Smooth muscle cell (in vitro differentiated cells): ENCODE measurements at regions not wholly inside any gene's neighbourhood (a gene's known extent, or its start where the extent isn't known, plus 50 kb on each side); places are given as distances from the start of the nearest gene placed in this dataset.

Source experiments
- DNase-seq: peaks from one replicate; lab custom pipeline; 2025; ENCODE audit not compliant: unreplicated experiment; lab: John Stamatoyannopoulos, UW
- H2AFZ ChIP-seq: fragments of 200-600 bp; sonication (generic); 2 replicates; pipeline ENCODE4 v1.6.0; 2016; ENCODE audit warnings: antibody characterized with exemption, low read depth, mild to moderate bottlenecking
- H3F3A ChIP-seq: fragments of 200-600 bp; sonication (generic); 2 replicates; pipeline ENCODE4 v1.6.0; 2017; ENCODE audit warnings: antibody characterized with exemption, low read depth
- H3K27ac ChIP-seq: fragments of 200-600 bp; sonication (generic); 2 replicates; pipeline ENCODE4 v1.5.1; 2016; ENCODE audit warnings: low read depth, mild to moderate bottlenecking
- H3K27me3 ChIP-seq: fragments of 200-600 bp; sonication (generic); 2 replicates; pipeline ENCODE4 v1.6.1; 2016; ENCODE audit warnings: low read depth, mild to moderate bottlenecking
- H3K36me3 ChIP-seq: fragments of 200-600 bp; sonication (generic); 2 replicates; pipeline ENCODE4 v1.5.1; 2016; ENCODE audit warnings: low read depth
- H3K4me1 ChIP-seq: fragments of 200-600 bp; sonication (generic); 2 replicates; pipeline ENCODE4 v1.5.1; 2016; ENCODE audit warnings: low read depth
- H3K4me2 ChIP-seq: fragments of 200-600 bp; sonication (generic); 2 replicates; pipeline ENCODE4 v1.6.0; 2016; ENCODE audit warnings: mild to moderate bottlenecking
- H3K4me3 ChIP-seq: fragments of 200-600 bp; sonication (generic); 2 replicates; pipeline ENCODE4 v1.5.1; 2016; ENCODE audit warnings: mild to moderate bottlenecking
- H3K79me2 ChIP-seq: fragments of 200-600 bp; sonication (generic); 2 replicates; pipeline ENCODE4 v1.6.0; 2016; ENCODE audit warnings: low read depth, mild to moderate bottlenecking
- H3K9ac ChIP-seq: fragments of 200-600 bp; sonication (generic); 2 replicates; pipeline ENCODE4 v1.6.0; 2016; ENCODE audit warnings: low read depth
- H3K9me3 ChIP-seq: fragments of 200-600 bp; sonication (generic); replicated peaks from 2 replicates; pipeline ENCODE4 v1.5.1; 2016; ENCODE audit warnings: low read depth
- H4K20me1 ChIP-seq: fragments of 200-600 bp; sonication (generic); 2 replicates; pipeline ENCODE4 v1.6.0; 2016; ENCODE audit warnings: low read depth
- WGBS: methylation state at CpG from one replicate; pipeline ENCODE4 v1.1.7; 2016; ENCODE audit warnings: low lambda C conversion rate; 5-methylcytosine and 5-hydroxymethylcytosine counted together
- TF ChIP-seq, protein P1 (sequence below): fragments of 200-600 bp; sonication (generic); IDR thresholded peaks from 2 replicates; pipeline ENCODE4 v1.5.1; 2017; ENCODE audit warnings: borderline replicate concordance, mild to moderate bottlenecking, antibody characterized with exemption; ENCODE audit not compliant: insufficient read depth, poor library complexity, severe bottlenecking

DNA sequence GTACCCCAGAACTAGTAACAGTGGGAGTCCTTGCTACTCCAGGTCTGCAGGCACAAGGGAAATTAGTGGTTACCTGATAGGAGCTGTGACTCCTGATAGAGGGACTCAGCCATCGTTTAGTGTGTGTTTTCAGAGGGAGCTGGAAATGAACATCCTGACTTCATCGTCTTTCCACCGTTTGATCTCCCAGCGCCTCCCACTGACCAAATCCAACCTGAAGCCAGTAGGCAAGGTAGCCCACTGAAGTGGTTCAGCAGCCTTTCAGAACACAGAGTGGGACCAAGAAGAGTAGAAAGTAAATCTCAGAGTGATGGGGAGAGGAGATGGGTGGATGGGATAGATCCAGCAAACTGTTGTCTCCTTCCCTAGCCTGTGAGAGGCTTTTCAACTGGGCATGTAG lies 385.9 kb downstream of the INSC start:
- H3K4me3 ChIP-seq = no peak overlapping the region
- DNase-seq = no peak
- no peaks in the 10 kb centered on the region for H3K9me3 ChIP-seq
- no peak overlapping the region for H3K27ac ChIP-seq
- H4K20me1 ChIP-seq = no peaks in the 10 kb centered on the region
- TF ChIP-seq, protein P1, sequence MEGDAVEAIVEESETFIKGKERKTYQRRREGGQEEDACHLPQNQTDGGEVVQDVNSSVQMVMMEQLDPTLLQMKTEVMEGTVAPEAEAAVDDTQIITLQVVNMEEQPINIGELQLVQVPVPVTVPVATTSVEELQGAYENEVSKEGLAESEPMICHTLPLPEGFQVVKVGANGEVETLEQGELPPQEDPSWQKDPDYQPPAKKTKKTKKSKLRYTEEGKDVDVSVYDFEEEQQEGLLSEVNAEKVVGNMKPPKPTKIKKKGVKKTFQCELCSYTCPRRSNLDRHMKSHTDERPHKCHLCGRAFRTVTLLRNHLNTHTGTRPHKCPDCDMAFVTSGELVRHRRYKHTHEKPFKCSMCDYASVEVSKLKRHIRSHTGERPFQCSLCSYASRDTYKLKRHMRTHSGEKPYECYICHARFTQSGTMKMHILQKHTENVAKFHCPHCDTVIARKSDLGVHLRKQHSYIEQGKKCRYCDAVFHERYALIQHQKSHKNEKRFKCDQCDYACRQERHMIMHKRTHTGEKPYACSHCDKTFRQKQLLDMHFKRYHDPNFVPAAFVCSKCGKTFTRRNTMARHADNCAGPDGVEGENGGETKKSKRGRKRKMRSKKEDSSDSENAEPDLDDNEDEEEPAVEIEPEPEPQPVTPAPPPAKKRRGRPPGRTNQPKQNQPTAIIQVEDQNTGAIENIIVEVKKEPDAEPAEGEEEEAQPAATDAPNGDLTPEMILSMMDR = no peak
- peaks cover 5% of the 10 kb centered on the region for H3F3A ChIP-seq
- H3K36me3 ChIP-seq = no peaks in the 10 kb centered on the region
- no peak overlapping the region for H3K4me2 ChIP-seq
- H3K4me1 ChIP-seq = no peaks in the 10 kb centered on the region
- H3K27me3 ChIP-seq = no peaks in the 10 kb centered on the region
- 84% methylated on average over 4 of the region's 4 CpGs for WGBS
- H3K79me2 ChIP-seq = no peaks in the 10 kb centered on the region
- H2AFZ ChIP-seq = no peak overlapping the region
- no peak overlapping the region for H3K9ac ChIP-seq

- 89% methylated on average over 7 of the region's 7 CpGs for WGBS
- DNase-seq = no peak
- H3F3A ChIP-seq = peaks cover 5% of the 10 kb centered on the region
- H3K4me1 ChIP-seq = no peaks in the 10 kb centered on the region
- H3K4me2 ChIP-seq = no peak overlapping the region
- H3K9ac ChIP-seq = no peak overlapping the region
- H3K27ac ChIP-seq = no peak overlapping the region
- H3K36me3 ChIP-seq = no peaks in the 10 kb centered on the region
- no peaks in the 10 kb centered on the region for H3K79me2 ChIP-seq
- TF ChIP-seq, protein P1 = no peak
- no peak overlapping the region for H2AFZ ChIP-seq
- H3K4me3 ChIP-seq = no peak overlapping the region
- H3K27me3 ChIP-seq = no peaks in the 10 kb centered on the region
- H3K9me3 ChIP-seq = no peaks in the 10 kb centered on the region
- H4K20me1 ChIP-seq = no peaks in the 10 kb centered on the region
Measured at GRCh38 chr11:15501566-15501965, 386.8 kb downstream of the INSC start.

DNA sequence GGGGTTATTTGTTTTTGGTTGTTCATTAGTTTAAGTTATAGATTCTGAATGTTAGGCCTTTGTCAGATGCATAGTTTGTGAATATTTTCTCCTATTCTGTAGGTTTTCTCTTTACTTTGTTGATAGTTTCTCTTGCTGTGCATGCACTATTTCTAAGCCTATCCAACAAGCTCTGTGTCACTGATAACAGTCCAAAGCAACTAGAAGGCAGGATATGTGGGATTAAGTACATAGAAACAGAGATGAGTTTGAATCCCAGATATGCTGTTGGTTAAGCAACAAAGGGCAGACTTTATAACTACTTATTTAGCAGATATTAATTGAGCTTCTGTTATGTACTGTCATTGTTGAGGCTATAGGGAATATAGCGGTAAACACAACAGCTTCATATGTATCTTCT lies 390.4 kb downstream of the INSC start:
- peak overlapping the region; percentile 17 for H3K27ac ChIP-seq
- no peak overlapping the region for H3K9ac ChIP-seq
- no peaks in the 10 kb centered on the region for H3K27me3 ChIP-seq
- H3K9me3 ChIP-seq = no peaks in the 10 kb centered on the region
- no peaks in the 10 kb centered on the region for H3K36me3 ChIP-seq
- no peaks in the 10 kb centered on the region for H4K20me1 ChIP-seq
- TF ChIP-seq, protein P1 = no peak
- peak overlapping the region; percentile 9 for H3K4me2 ChIP-seq
- no peak for DNase-seq
- no peak overlapping the region for H3K4me3 ChIP-seq
- H3K4me1 ChIP-seq = no peaks in the 10 kb centered on the region
- H3K79me2 ChIP-seq = no peaks in the 10 kb centered on the region
- H3F3A ChIP-seq = peaks cover 5% of the 10 kb centered on the region
- WGBS = 66% methylated on average over 1 of the region's 1 CpG
- no peak overlapping the region for H2AFZ ChIP-seq

DNA sequence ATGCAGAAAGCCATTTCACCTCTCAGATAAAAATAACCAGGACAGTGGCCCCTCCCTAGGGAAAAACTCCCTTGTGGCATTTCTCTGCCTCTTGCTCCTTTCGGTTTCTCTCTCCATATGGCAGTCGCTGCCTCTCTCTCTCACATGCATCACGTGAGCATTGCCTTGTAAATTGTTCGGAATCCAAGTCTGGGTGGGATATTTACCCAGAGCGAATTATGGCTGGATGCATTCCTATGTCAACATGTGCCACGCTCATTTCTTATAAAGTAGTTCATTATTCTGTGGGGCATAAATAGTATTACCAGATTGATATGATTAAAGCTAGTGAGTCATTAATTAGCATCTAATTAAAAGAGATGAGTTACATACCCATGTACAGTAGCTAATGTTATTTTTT lies 392.9 kb downstream of the INSC start:
- no peaks in the 10 kb centered on the region for H3K9me3 ChIP-seq
- DNase-seq = no peak
- no peak overlapping the region for H3K27ac ChIP-seq
- no peak overlapping the region for H3K4me3 ChIP-seq
- no peaks in the 10 kb centered on the region for H4K20me1 ChIP-seq
- no peaks in the 10 kb centered on the region for H3K4me1 ChIP-seq
- no peaks in the 10 kb centered on the region for H3K36me3 ChIP-seq
- no peak overlapping the region for H3K9ac ChIP-seq
- no peak overlapping the region for H2AFZ ChIP-seq
- H3F3A ChIP-seq = peaks cover 5% of the 10 kb centered on the region
- TF ChIP-seq, protein P1 = no peak
- H3K79me2 ChIP-seq = no peaks in the 10 kb centered on the region
- 80% methylated on average over 6 of the region's 6 CpGs for WGBS
- H3K27me3 ChIP-seq = no peaks in the 10 kb centered on the region
- no peak overlapping the region for H3K4me2 ChIP-seq
